Caco-2 (cell line): ENCODE measurements at regions not wholly inside any gene's neighbourhood (a gene's known extent, or its start where the extent isn't known, plus 50 kb on each side); places are given as distances from the start of the nearest gene placed in this dataset.

Experiments used
- BruUV-seq: library from RNA; stranded (reverse); fragments of 400-500 nt; replicated peaks from 2 replicates; lab custom pipeline; 2021; lab: Mats Ljungman, UMichigan
- CTCF ChIA-PET: fragments of 300-600 bp; sonication (Branson Sonifier 250); formaldehyde crosslinking; loops from one replicate; lab custom pipeline; 2022; ENCODE audit warnings: antibody characterized with exemption; lab: Charles Lee
- POLR2A ChIA-PET: fragments of 300-600 bp; sonication (Branson Sonifier 250); formaldehyde crosslinking; loops from one replicate; lab custom pipeline; 2022; ENCODE audit warnings: antibody characterized with exemption; lab: Charles Lee
- DNase-seq, 2 experiments: peaks; one replicate each; pipeline versions ENCODE4 v3.0.0 to v3.0.0-alpha.2; 2020 to 2022
- H3K27me3 ChIP-seq: replicated peaks from 2 replicates; pipeline ENCODE4 v1.6.0; 2011; ENCODE audit warnings: low read length; ENCODE audit not compliant: control insufficient read depth, insufficient read depth
- H3K36me3 ChIP-seq: 2 replicates; pipeline ENCODE4 v1.5.1; 2011; ENCODE audit warnings: low read length; ENCODE audit not compliant: control insufficient read depth, insufficient read depth
- H3K4me1 ChIP-seq: fragments of 250-450 bp; sonication (Bioruptor Pico); 2 replicates; pipeline ENCODE4 v1.5.1; 2020; ENCODE audit warnings: mild to moderate bottlenecking
- H3K4me3 ChIP-seq: 2 replicates; pipeline ENCODE4 v1.5.1; 2011; ENCODE audit warnings: low read depth, mild to moderate bottlenecking, control low read depth, low read length
- H3K9me3 ChIP-seq: fragments of 250-450 bp; sonication (Bioruptor Pico); 2 replicates; pipeline ENCODE4 v1.5.1; 2020; ENCODE audit warnings: mild to moderate bottlenecking, moderate library complexity
- H3K27ac Mint-ChIP-seq: one replicate; pipeline ENCODE4 v1.8.0; 2022; ENCODE audit warnings: mixed read lengths; ENCODE audit not compliant: unreplicated experiment
- H3K27me3 Mint-ChIP-seq: one replicate; pipeline ENCODE4 v1.8.0; 2022; ENCODE audit warnings: mixed read lengths; ENCODE audit not compliant: insufficient read depth, unreplicated experiment
- H3K36me3 Mint-ChIP-seq: one replicate; pipeline ENCODE4 v1.8.0; 2022; ENCODE audit warnings: mild to moderate bottlenecking, mixed read lengths; ENCODE audit not compliant: insufficient read depth, unreplicated experiment
- H3K4me1 Mint-ChIP-seq: one replicate; pipeline ENCODE4 v1.8.0; 2022; ENCODE audit warnings: low read depth, mixed read lengths; ENCODE audit not compliant: unreplicated experiment
- H3K4me3 Mint-ChIP-seq: one replicate; pipeline ENCODE4 v1.8.0; 2022; ENCODE audit warnings: mild to moderate bottlenecking, moderate library complexity, mixed read lengths; ENCODE audit not compliant: unreplicated experiment
- H3K9me3 Mint-ChIP-seq: one replicate; pipeline ENCODE4 v1.8.0; 2022; ENCODE audit warnings: mixed read lengths; ENCODE audit not compliant: unreplicated experiment
- CTCF ChIP-seq, 2 experiments: fragments of 200-600 bp in 1 of 2; IDR thresholded peaks; 1 replicate in 1 of 2; 2 replicates in 1 of 2; pipeline versions ENCODE4 v1.5.1 to v1.8.0; 2011 to 2022; ENCODE audit warnings: antibody characterized with exemption in 1 of 2, control low read depth in 1 of 2, inconsistent platforms in 1 of 2, low read depth in 1 of 2, low read length in 1 of 2, mild to moderate bottlenecking in 1 of 2, moderate library complexity in 1 of 2; ENCODE audit not compliant: insufficient read depth in 1 of 2, severe bottlenecking in 1 of 2, unreplicated experiment in 1 of 2
- intact Hi-C: fragments of 100-400 bp; cut with micrococcal nuclease; formaldehyde crosslinking; loops from one replicate; pipeline ENCODE4 v1.10.0; 2022; ENCODE audit not compliant: unreplicated experiment

GRCh38 chr5:29261213-29261612, 1932.3 kb upstream of the CDH6 start:
- CTCF ChIA-PET = no interaction called here
- no peak for TF ChIP-seq CTCF (IDR thresholded peaks at IDR 0.05; ENCODE audit: insufficient read depth in 1 of 2, low read depth in 1 of 2, low read length in 1 of 2, severe bottlenecking in 1 of 2, unreplicated experiment in 1 of 2)
- Mint-ChIP-seq H3K36me3 (no peaks in the 10 kb centered on the region), H3K27ac (no peak overlapping the region), H3K9me3 (no peaks in the 10 kb centered on the region), H3K4me1 (no peaks in the 10 kb centered on the region), H3K27me3 (no peaks in the 10 kb centered on the region), H3K4me3 (no peak overlapping the region)
- no peaks in the 10 kb centered on the region for H3K36me3 ChIP-seq
- BruUV-seq = no TSS peak
- POLR2A ChIA-PET = no interaction called here
- no peak for DNase-seq
- intact Hi-C loops = no loop called here
- no peak overlapping the region for H3K4me3 ChIP-seq
- H3K27me3 ChIP-seq = no peaks in the 10 kb centered on the region
- no peaks in the 10 kb centered on the region for H3K9me3 ChIP-seq
- no peaks in the 10 kb centered on the region for H3K4me1 ChIP-seq

- Mint-ChIP-seq H3K36me3 (no peaks in the 10 kb centered on the region), H3K27me3 (no peaks in the 10 kb centered on the region), H3K4me1 (no peaks in the 10 kb centered on the region), H3K4me3 (no peak overlapping the region), H3K9me3 (no peaks in the 10 kb centered on the region), H3K27ac (no peak overlapping the region)
- CTCF ChIA-PET = no interaction called here
- no peaks in the 10 kb centered on the region for H3K9me3 ChIP-seq
- intact Hi-C loops = loop anchor here (1.0 kb wide), 1 partner anchor 247 kb away; no protein-coding TSS in a partner anchor
- no TSS peak for BruUV-seq
- no peaks in the 10 kb centered on the region for H3K27me3 ChIP-seq
- POLR2A ChIA-PET = no interaction called here
- H3K36me3 ChIP-seq = no peaks in the 10 kb centered on the region
- H3K4me1 ChIP-seq = no peaks in the 10 kb centered on the region
- H3K4me3 ChIP-seq = no peak overlapping the region
- no peak for TF ChIP-seq CTCF (IDR thresholded peaks at IDR 0.05; ENCODE audit: insufficient read depth in 1 of 2, low read depth in 1 of 2, low read length in 1 of 2, severe bottlenecking in 1 of 2, unreplicated experiment in 1 of 2)
- peak in 1 of 2 experiments; percentile 3 for DNase-seq
Observed at GRCh38 chr5:29252390-29252789, 1941.1 kb upstream of the CDH6 start.

GRCh38 chr5:29247346-29248028, 1946.0 kb upstream of the CDH6 start:
- H3K36me3 Mint-ChIP-seq = no peaks in the 10 kb centered on the region
- H3K4me1 Mint-ChIP-seq = no peaks in the 10 kb centered on the region
- no peak for TF ChIP-seq CTCF (IDR thresholded peaks at IDR 0.05; ENCODE audit: insufficient read depth in 1 of 2, low read depth in 1 of 2, low read length in 1 of 2, severe bottlenecking in 1 of 2, unreplicated experiment in 1 of 2)
- no peak overlapping the region for H3K27ac Mint-ChIP-seq
- Histone ChIP-seq H3K4me1 (no peaks in the 10 kb centered on the region), H3K36me3 (no peaks in the 10 kb centered on the region), H3K9me3 (no peaks in the 10 kb centered on the region), H3K4me3 (no peak overlapping the region), H3K27me3 (no peaks in the 10 kb centered on the region)
- ChIA-PET POLR2A (no interaction called here), CTCF (no interaction called here)
- H3K9me3 Mint-ChIP-seq = no peaks in the 10 kb centered on the region
- DNase-seq = no peak
- no TSS peak for BruUV-seq
- intact Hi-C loops = no loop called here
- no peak overlapping the region for H3K4me3 Mint-ChIP-seq
- peaks cover 2% of the 10 kb centered on the region for H3K27me3 Mint-ChIP-seq
